ENCODE measurements at regions not wholly inside any gene's neighbourhood (a gene's known extent, or its start where the extent isn't known, plus 50 kb on each side); places are given as distances from the start of the nearest gene placed in this dataset.

DNA sequence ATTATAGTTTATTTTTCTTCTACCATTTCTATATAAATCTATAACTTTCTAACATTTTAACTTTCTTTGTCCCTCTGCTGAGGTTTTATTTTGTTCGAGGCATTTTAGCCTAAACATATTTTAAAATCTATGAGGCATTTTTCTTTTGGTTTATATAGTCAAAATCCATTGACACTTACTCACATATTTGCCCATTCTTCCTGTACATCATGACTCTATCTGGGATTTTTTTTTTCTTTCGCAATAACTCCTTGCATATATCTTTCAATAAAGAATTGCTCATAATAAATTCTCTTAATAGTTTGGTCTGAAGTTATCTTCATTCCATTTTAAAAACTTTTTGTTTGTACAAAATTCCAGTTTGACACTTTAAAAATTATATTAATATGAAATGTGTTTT is 632.3 kb downstream of the TLE4 start:
- DNase-seq (no peak), ATAC-seq (ENCODE audit: poor library complexity) (no peak)
- Histone ChIP-seq H3K9me3 (ENCODE audit: control insufficient read depth in 1 of 2, insufficient read depth in 1 of 2, low read length in 2 of 2) (no peaks in the 10 kb centered on the region), H3K27me3 (ENCODE audit: control insufficient read depth in 1 of 2, insufficient read depth in 2 of 2, low read length in 2 of 2) (no peaks in the 10 kb centered on the region), H3K4me1 (ENCODE audit: insufficient read depth, low read length) (no peaks in the 10 kb centered on the region), H3K4me3 (ENCODE audit: low read length) (no peak overlapping the region), H3K36me3 (ENCODE audit: insufficient read depth, low read length) (no peaks in the 10 kb centered on the region), H3K27ac (ENCODE audit: low read depth in 1 of 2, low read length in 2 of 2) (no peak overlapping the region)
- intact Hi-C loops (cut with DNase I, micrococcal nuclease), result no loop called here
- H3K9me3 Mint-ChIP-seq, result no peaks in the 10 kb centered on the region
- no peaks in the 10 kb centered on the region for H3K36me3 Mint-ChIP-seq (ENCODE audit: low read depth)
- H3K4me3 Mint-ChIP-seq, result no peak overlapping the region
- POLR2A ChIA-PET, result no interaction called here
- CTCF ChIA-PET, result no interaction called here
- H3K27me3 Mint-ChIP-seq, result peaks cover 8% of the 10 kb centered on the region
- no peaks in the 10 kb centered on the region for H3K4me1 Mint-ChIP-seq (ENCODE audit: low read depth)
- no peak overlapping the region for H3K27ac Mint-ChIP-seq
- TF ChIP-seq, protein P1, sequence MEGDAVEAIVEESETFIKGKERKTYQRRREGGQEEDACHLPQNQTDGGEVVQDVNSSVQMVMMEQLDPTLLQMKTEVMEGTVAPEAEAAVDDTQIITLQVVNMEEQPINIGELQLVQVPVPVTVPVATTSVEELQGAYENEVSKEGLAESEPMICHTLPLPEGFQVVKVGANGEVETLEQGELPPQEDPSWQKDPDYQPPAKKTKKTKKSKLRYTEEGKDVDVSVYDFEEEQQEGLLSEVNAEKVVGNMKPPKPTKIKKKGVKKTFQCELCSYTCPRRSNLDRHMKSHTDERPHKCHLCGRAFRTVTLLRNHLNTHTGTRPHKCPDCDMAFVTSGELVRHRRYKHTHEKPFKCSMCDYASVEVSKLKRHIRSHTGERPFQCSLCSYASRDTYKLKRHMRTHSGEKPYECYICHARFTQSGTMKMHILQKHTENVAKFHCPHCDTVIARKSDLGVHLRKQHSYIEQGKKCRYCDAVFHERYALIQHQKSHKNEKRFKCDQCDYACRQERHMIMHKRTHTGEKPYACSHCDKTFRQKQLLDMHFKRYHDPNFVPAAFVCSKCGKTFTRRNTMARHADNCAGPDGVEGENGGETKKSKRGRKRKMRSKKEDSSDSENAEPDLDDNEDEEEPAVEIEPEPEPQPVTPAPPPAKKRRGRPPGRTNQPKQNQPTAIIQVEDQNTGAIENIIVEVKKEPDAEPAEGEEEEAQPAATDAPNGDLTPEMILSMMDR (IDR thresholded peaks at IDR 0.05), result no peak

DNA sequence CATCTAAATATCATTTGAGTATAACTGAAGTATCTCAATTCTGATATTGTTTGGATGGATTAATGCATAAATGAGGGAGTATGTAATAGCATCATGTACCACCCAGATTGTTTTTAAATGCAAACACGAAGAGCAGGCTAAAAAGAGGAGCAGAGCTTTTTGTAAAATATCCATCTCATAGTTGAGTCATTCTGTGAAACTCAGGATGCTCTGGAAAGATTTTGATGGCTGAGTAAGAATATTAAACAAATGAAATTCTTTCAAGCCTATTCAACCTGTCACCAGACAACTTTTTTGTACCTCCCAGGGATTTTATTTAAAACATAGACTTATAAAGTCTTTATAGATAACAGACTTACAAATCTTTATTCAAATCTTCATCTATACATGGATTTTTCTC is 625.9 kb downstream of the TLE4 start:
- H3K36me3 ChIP-seq (ENCODE audit: insufficient read depth, low read length), result no peaks in the 10 kb centered on the region
- no peaks in the 10 kb centered on the region for H3K4me1 ChIP-seq (ENCODE audit: insufficient read depth, low read length)
- no peaks in the 10 kb centered on the region for H3K9me3 ChIP-seq (ENCODE audit: control insufficient read depth in 1 of 2, insufficient read depth in 1 of 2, low read length in 2 of 2)
- no peaks in the 10 kb centered on the region for H3K36me3 Mint-ChIP-seq (ENCODE audit: low read depth)
- TF ChIP-seq, protein P1 (IDR thresholded peaks at IDR 0.05), result no peak
- H3K27ac Mint-ChIP-seq, result no peak overlapping the region
- intact Hi-C loops (cut with DNase I, micrococcal nuclease), result no loop called here
- no peaks in the 10 kb centered on the region for H3K27me3 Mint-ChIP-seq
- no peak overlapping the region for H3K27ac ChIP-seq (ENCODE audit: low read depth in 1 of 2, low read length in 2 of 2)
- H3K4me3 ChIP-seq (ENCODE audit: low read length), result no peak overlapping the region
- ATAC-seq (ENCODE audit: poor library complexity) (no peak), DNase-seq (no peak)
- H3K27me3 ChIP-seq (ENCODE audit: control insufficient read depth in 1 of 2, insufficient read depth in 2 of 2, low read length in 2 of 2), result no peaks in the 10 kb centered on the region
- ChIA-PET POLR2A (no interaction called here), CTCF (no interaction called here)
- no peak overlapping the region for H3K4me3 Mint-ChIP-seq
- H3K4me1 Mint-ChIP-seq (ENCODE audit: low read depth), result no peaks in the 10 kb centered on the region
- H3K9me3 Mint-ChIP-seq, result no peaks in the 10 kb centered on the region

- H3K4me1 ChIP-seq (ENCODE audit: insufficient read depth, low read length), result no peaks in the 10 kb centered on the region
- H3K27me3 Mint-ChIP-seq, result no peaks in the 10 kb centered on the region
- CTCF ChIA-PET, result no interaction called here
- no peak overlapping the region for H3K4me3 ChIP-seq (ENCODE audit: low read length)
- no peak for ATAC-seq (ENCODE audit: poor library complexity)
- POLR2A ChIA-PET, result no interaction called here
- H3K36me3 Mint-ChIP-seq (ENCODE audit: low read depth), result no peaks in the 10 kb centered on the region
- H3K36me3 ChIP-seq (ENCODE audit: insufficient read depth, low read length), result no peaks in the 10 kb centered on the region
- DNase-seq, result no peak
- no peak overlapping the region for H3K4me3 Mint-ChIP-seq
- no peaks in the 10 kb centered on the region for H3K4me1 Mint-ChIP-seq (ENCODE audit: low read depth)
- intact Hi-C loops (cut with DNase I, micrococcal nuclease), result no loop called here
- H3K9me3 Mint-ChIP-seq, result peaks cover 4% of the 10 kb centered on the region
- no peaks in the 10 kb centered on the region for H3K27me3 ChIP-seq (ENCODE audit: control insufficient read depth in 1 of 2, insufficient read depth in 2 of 2, low read length in 2 of 2)
- TF ChIP-seq, protein P1 (IDR thresholded peaks at IDR 0.05), result no peak
- H3K9me3 ChIP-seq (ENCODE audit: control insufficient read depth in 1 of 2, insufficient read depth in 1 of 2, low read length in 2 of 2), result no peaks in the 10 kb centered on the region
- H3K27ac ChIP-seq (ENCODE audit: low read depth in 1 of 2, low read length in 2 of 2), result no peak overlapping the region
- no peak overlapping the region for H3K27ac Mint-ChIP-seq
Measured at GRCh38 chr9:80191108-80191507, 619.3 kb downstream of the TLE4 start.

Measured in CD4-positive, alpha-beta T cell (primary cell).